ENCODE measurements at regions not wholly inside any gene's neighbourhood (a gene's known extent, or its start where the extent isn't known, plus 50 kb on each side); places are given as distances from the start of the nearest gene placed in this dataset.

DNA sequence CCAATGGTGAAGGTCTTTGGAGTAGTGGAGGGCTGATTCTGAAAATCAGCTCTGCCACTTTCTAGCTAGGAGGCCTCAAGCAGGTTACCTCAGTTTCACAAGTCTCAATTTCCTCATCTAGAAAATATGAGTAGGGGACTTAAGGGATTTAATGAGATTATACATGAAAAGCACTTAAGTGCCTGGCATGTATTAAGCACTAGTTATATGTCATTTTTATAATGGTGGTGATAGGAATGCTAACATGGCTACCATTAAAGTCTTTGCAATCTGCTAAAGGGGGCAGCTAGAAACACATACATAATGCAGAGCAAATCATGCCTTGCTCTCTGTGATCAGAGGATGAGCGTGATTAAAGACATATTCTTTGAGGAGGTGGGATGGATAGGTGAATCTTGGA, 640.9 kb upstream of the ZEB2 start:
- TF ChIP-seq CTCF (conservative IDR thresholded peaks at IDR 0.05; ENCODE audit: low read depth, low read length) (no peak), EZH2 (IDR thresholded peaks at IDR 0.05; ENCODE audit: borderline replicate concordance, low read depth, low read length, poor library complexity, severe bottlenecking) (no peak)
